ENCODE measurements at regions not wholly inside any gene's neighbourhood (a gene's known extent, or its start where the extent isn't known, plus 50 kb on each side); places are given as distances from the start of the nearest gene placed in this dataset.

DNA sequence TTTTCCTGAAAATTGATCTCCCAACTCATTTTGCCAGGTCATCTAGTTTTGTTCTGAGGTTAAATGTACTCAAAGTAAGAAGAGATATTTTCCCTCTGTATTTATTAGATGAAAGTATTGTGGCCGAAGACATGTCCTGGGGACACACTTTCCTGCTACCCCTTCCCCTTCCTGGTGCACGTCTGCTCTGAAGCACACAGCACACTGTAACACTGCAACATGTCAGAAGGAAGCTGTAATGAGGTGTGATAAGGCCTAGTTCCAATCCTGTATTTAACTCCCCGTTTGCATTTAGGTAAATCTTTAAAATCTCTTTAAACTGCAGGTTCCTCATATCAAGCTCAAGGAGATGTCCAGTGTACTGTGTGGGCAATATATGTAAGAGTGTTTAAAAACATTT, 99.4 kb downstream of the HDGFL1 start:
- DNase-seq (ENCODE audit: low read depth) = no peak

DNA sequence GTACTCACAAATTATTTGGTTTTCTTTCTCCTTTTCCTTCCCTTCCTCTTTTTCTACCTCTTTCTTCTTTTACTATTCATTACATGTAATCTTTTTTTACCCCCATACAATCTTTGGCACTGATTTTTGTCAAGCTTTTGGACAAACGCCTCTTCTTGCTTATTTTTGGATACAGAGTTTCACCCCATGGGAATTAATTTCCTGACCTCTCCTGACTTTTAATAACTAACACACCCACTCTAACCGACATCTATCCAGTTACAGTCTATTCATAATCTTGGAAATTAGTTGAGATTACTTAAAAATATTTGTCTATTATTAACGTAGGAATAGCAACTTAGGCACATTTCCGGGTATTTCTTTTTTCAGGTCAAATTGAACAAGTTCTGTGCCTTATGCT, 101.2 kb downstream of the HDGFL1 start:
- no peak for DNase-seq (ENCODE audit: low read depth)

DNA sequence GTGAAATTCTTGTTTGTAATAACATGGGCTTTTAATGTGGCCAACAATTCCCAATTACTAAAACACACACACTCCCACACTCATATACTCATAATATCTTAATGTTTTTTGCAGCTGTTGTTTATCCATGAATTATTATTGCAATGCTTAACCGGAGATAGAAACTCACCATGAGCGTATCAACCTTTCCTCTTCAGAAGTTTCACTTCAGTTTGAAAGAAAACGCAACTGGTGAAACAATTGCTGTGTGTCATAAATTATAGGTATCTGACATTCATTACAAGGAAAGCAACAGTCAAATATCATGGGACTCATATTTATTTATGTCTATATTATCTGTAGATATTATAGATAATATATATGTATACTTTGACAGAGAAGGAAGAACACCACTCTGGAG, 104.1 kb downstream of the HDGFL1 start:
- DNase-seq (ENCODE audit: low read depth) = no peak

DNA sequence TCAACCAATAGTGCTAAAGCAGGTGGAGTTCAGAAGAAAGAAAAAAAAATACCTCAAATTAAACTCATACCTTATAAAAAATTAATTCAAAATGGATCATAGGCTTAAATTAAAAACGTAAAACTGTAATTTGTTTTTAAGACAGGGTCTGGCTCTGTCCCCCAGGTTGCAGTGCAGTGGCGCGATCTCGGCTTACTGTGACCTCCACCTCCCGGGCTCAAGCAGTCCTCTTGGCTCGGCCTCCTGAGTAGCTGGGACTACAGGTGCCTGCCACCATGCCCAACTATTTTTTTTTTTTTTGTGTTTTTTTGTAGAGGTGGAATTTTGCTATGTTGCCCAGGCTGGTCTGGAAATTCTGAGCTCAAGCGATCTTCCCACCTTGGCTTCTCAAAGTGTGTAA, 111.6 kb downstream of the HDGFL1 start:
- DNase-seq (ENCODE audit: low read depth) = no peak

DNA sequence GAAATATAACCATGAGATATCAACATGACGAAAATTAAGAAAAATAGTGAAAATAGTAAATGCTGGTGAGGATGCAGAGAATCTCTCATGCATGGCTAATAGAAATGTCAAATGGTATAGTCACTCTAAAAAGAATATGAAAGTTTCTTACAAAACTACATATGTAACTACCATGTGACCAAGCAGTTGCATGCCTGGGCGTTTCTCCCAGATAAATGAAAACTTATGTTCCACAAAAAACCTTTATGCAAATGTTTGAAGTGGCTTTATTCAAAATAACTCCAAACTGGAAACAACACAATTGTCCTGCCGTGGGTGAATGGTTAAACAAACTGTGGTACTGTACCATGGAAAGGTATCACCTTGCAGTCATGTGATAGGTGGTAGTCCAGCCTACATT, 112.4 kb downstream of the HDGFL1 start:
- no peak for DNase-seq (ENCODE audit: low read depth)

DNA sequence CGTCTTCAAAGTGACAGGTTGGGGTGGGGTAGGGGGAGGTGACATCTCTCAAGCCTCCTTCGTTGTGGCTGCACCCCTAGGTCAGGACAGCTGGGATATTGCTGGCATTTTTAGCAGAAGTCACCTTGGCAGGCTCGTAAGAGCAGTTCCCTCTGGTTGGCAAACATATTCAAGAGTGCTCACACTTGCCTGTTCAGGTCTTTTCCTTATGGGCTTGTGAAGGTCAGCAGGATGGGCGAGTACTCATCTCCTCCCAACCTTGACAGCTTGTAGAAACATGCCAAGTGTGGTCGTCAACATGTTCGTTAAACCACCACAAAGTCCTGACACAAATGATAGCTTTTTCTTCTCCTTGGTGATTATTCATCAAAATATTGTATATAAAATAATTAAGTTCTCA, 113.6 kb downstream of the HDGFL1 start:
- DNase-seq (ENCODE audit: low read depth) = no peak

DNA sequence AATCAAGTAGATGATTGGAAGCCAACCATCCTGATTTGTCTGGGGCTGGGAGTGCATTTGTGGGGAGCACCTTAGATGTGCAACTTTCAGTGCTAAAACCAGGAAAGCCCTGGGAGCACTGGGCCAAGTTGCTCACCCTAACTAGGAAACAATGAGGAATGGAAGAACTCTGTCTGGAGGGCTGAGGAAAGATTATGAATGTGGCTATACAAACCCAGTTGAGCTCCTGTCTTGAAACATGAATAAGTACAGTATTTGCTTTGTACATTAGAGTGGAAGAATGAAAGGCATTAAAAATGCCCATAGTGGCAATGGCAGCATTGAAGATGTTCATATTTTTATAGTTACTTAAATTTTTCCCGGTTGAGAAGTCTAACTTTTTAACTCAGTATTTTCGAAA, 121.1 kb downstream of the HDGFL1 start:
- no peak for DNase-seq (ENCODE audit: low read depth)

DNA sequence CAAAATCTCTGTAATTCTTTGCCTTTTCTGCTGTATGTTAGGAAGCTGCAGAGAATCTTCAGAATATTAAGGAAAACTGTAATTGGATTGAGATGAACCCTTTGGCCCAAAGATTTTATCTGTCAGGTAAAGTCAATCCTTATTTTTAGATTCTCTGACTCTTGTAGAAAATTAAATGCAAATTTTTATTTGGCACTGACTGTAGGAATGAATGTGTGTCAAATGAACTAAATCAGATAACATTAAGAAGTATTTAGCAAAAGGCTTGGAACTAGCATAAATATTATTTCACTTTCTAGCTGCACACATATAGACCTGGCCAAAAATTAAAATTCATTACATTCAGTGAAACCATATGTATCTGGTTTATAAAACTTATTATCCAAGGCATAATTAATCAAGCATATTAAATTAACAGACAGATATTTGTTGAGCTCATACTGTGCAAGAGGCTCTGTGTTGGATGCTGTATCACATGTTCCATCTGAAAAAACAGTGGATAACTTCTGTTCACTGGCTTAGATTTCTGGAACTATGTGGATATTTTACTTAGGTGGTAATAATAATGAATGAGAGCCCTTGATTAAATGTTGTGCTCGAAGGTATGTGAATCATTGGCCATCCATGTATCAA, 124.8 kb downstream of the HDGFL1 start:
- DNase-seq (ENCODE audit: low read depth) = no peak

DNA sequence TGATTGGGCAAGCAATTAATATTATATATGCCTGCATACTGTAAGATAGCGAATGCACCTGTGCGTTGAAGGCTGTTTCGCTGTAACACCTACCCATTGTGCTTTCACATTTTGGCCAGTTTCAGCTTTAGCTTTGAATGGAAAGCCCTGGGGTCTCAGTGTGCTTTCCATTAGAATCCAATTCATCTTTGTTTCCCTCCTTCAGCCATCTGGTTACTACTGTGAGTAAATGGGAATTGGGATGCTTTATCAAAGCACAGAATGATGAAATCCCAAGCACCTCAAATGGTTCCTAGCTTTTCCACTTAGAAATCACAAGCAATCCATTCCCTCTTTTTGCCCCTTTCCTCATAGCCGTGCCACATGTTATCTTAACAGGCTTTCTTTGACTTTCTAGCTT, 127.1 kb downstream of the HDGFL1 start:
- DNase-seq (ENCODE audit: low read depth) = no peak

DNA sequence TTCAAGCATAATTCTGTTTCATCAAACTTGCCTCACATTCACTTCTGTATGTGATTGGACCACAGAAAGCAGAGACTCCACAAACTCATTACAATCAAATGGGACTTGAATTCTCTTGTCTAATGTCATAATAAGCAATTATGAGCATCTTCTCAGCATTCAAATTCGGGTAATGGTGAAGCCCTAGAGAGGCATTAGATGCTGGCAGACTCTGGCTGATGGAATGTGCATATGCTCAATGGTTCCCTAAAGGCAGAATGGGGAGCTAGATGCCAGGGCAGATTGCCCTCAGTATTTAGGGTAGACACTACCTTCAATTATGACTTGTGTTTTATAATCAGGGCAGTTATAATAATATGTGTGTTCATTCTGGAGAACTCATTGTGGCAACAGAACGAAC, 127.9 kb downstream of the HDGFL1 start:
- DNase-seq (ENCODE audit: low read depth) = no peak

DNA sequence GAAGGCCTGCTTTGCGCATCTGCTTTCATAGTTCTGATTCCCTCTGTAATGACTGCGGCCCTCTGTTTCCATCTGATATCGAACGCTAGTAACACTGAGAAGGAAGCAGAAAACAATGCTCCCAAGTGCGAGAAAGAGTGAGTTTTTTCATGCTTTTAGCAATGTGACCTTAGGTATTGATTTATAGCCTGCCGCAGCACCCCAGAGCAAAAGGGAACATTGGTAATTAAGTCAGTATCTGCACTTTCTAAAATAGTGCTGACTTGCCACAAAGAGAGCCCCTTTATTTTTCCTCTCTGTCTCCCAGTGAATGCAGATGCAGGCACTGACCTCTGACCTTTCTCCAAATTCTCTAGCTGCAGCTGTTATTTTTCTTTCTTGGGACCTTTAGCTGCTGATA, 129.8 kb downstream of the HDGFL1 start:
- no peak for DNase-seq (ENCODE audit: low read depth)

DNA sequence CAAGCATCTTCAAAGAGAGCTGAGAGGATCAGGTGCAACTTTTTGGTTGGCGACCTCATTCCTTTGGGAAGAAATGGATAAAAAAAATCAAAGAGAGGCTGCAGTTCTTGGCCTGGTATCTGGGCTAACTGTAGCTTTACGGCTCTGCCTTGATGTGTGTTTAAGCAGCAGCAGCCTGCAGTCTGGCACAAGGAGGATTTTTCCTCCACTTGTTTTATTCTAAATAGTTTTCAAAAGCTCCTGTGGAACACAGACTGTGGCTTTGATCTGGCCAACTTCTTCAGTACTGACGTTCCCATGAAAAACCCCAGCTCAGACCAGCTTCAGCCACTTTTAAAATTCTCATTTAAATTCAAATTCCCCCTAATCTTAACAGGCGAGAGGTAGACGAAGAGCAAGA, 137.3 kb downstream of the HDGFL1 start:
- DNase-seq (ENCODE audit: low read depth) = no peak

DNA sequence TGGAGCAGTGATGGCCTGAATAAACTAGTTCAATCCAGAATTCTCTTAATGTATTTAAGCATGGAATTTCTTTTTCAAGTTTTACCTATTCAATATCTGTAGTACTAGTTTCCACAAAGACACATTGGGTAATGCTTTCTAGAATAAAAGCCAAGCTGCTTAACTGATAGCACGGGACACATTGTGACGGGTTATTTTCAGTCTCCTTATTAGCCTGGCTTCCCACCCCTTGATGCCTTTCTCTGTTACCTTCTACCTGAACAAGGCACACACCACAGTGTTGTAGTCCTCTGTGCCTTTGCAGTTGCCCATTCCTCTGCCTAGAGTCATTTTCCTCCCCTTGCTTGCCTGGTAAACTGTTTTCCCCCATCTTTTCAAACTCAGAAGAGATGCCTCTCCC, 139.1 kb downstream of the HDGFL1 start:
- DNase-seq (ENCODE audit: low read depth) = no peak

DNA sequence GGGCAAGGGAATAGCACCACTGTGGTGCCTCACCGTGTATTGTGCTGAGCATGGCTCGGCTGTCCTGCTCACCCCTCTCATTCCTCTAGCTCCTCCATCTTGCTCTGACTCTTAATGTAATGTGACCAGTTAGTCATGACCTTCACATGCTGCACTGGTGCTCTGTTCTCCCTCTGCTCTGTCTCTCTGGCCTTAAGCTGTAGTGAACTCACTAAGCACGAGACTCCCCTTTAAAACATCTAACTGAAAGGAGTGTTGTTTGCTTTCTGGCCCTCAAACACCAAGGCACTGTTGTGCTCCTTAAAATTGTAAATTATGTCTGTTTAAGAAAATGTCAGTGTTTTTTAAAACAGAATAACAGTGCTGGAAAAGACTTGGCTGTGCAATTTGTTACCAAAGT, 140.4 kb downstream of the HDGFL1 start:
- peak; percentile 10 for DNase-seq (ENCODE audit: low read depth)

DNA sequence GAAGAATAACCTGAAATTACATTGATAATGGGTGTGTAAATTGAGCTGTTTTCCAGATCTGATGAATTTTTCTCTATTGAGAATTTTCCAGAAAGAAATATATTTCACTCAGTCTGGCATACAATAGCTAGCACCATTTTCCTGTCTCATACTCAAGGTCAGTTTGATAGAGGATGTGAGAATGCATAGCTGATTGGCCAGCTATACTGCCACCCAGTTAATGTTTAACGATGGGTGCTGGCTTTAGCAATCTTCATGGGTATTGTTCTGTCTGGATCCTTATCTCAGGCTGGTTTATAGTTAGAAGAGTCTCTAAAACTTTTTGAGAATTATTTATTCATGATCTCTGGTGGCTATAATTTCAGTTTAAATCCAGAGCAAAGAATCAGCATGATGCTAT, 147.4 kb downstream of the HDGFL1 start:
- DNase-seq (ENCODE audit: low read depth) = no peak

DNA sequence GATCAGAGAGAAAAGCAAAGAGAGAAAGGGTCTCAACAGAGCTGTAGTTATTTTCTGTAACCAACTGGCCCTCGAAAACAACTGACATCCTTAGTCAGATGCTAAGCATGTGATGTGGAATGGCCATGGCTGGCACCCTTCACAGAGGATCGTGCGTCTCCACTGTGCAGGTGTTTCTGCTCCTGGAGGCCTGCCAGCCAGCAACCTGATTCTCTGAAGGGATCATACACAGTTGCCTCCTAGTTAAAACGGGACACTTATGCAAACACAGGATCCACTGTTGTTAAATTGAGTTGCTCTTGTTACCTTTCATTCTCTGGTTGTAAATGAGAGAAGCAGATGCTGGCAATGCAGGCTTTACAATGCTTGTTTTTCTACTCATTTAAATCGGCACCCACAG, 148.5 kb downstream of the HDGFL1 start:
- no peak for DNase-seq (ENCODE audit: low read depth)

DNA sequence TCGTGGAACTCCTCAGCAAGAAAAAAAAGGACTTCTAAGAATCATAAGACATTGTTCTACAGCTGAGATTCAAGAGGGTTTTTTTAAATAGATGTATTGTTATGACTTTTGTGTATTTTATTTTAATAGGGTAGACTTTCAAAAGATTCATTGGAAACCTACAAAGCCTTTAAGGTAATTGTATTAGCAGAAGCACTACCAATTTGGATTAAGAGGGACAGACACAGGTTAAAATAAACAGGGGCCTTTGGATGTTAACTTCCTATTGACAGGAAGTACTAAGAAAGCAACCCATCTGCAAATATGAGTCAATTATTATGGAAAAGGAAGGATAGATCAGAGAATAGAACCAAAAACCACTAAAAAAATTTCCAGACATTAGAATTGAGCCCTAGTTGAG, 153.5 kb downstream of the HDGFL1 start:
- DNase-seq (ENCODE audit: low read depth) = no peak

DNA sequence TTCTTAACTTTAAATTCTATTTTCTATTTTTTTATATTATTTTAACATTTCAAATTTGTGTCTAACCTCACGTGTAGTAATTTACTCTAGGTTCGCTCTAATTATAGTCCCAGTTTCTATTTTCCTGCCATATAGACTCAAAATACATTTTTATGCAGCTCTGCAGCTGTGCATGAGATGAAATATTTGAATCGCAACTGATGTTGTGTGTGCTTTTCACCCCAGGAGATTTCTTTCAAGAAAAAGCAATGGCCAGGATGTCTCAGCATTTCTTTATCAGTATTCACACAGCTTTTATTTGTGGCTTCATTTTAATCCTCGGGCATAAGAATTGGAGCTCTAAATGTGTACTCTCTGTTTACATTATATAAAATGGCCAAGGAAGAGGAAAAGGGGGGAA, 157.6 kb downstream of the HDGFL1 start:
- DNase-seq (ENCODE audit: low read depth) = no peak

DNA sequence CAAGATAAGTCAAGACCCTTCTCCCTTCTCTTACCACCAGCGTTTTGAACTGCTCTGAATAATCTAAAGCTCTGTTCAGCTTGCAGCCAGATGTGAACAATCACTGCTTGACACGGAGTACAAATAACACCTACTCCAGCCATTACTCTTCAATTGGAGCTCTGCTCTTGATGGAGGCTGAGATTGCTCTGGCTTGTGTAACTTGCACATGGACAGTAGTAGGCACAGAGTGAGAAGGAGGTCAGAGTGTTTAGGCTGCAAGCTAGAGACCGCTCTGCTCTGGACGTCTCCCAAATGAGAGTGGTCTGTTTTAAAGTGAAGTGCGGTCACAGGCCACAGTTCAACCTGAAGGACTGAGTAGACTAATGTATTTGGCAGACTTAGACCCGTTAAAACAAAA, 158.3 kb downstream of the HDGFL1 start:
- DNase-seq (ENCODE audit: low read depth) = no peak

DNA sequence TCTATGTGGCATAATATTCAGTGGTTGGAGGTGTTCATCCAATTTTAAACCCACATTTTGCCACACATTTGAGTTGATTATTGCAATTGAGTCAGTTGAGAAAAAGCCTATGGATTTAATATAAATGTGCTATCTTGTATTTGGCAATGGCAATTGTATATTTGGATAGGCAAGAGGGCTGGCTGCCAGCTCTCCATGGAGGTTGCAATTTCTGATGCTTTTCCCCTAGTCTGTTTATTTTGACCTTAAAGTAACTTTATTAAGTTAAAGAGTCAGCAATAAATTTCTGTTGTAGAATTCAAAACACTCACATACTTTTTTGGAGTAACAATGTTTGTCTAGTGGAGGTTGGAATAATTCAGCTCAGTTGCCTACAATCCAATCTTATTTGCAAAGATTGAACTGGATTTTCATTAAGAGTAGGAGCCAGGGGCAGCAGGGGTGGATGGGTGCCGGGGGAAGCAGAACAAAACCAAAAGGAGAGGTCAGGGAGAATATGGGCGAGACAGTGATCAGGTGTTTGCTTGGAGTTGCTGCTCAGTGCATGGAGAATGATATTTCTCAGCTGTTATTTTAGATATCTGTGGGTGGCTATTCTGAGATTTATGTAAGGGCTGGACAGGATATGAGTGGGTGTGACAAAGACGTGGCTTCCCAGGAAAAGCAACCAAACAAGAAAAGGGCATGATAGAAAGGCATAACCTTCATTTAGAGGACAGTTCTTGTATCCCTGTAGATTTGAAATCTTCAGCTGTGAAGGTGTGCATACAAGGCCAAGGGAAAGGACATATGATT, 163.0 kb downstream of the HDGFL1 start:
- DNase-seq (ENCODE audit: low read depth) = peak; percentile 38

DNA sequence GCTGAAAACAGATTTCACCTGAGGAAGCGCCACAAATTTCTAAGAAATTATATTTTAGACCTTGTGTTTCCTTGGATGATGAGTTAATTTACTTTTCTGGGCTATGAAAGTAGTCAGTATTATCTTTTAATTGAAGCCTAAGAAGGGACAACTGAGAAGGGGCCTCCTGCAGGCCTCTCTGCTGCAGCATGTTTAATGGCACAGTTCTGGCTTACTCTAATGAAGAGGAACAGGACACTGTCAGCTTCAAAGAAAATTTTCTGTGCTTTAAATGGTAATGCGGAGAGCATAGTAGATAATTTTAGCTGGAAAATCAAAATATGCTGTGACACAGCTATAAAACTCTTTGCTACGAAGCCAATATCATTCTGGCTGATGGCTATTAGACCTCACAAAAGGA, 167.4 kb downstream of the HDGFL1 start:
- no peak for DNase-seq (ENCODE audit: low read depth)

DNA sequence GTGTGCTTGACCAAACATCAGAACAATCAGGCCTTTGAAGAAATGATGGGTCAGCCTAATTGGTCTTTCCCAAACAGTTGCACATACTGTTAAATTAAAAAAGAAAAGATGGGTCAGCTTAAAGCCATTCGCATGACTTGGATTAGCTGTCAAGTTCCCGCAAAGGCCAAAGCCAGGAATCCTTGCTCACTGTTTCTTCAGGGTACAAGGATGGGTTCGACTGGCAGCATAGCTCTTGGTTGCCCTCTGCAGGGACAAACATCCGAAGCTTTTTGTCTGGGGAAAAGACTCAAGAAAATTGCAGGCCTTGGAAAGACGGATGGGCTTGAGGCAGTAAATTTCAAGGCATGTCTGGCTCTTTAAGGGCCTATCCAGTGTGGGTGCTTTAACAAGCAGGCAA, 168.0 kb downstream of the HDGFL1 start:
- peak; percentile 63 for DNase-seq (ENCODE audit: low read depth)

DNA sequence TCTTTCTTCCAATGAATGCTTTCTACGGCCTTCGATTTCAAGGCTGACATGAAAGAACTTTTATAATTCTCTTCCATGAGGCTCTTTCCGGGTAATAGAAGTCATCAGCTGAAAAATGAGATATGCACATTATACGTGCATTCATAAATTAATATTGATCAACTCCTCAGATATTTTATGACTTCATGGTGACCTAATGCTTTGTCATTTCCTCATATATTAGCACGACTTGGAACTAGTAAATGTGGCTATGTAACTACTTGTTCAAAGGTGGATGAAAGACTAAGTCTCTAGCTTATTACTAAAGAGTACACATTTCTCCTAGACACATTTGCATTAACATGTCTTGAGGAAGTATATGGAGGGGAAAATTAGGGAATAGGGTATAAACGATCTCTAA, 168.8 kb downstream of the HDGFL1 start:
- no peak for DNase-seq (ENCODE audit: low read depth)

DNA sequence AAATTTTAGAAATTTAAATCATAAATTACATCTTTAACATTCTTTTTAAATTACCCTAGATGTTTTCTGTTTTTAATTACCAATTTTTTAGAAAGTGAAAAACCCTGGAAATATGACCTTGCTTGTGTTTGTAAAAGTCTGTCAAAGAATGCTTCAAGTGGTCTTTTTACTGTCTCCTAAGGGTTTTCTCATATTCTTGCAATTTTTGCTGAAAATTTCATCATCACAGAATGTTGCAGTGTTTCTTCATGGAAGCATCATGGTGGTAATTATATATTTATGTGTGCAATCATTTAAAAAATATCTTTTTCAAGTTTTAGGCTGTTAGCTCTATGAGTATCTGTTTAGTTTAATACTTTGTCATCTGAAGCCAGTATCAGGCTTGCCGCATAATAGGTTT, 178.2 kb downstream of the HDGFL1 start:
- no peak for DNase-seq (ENCODE audit: low read depth)
